Mesothelial cell of epicardium (in vitro differentiated cells): ENCODE measurements at regions not wholly inside any gene's neighbourhood (a gene's known extent, or its start where the extent isn't known, plus 50 kb on each side); places are given as distances from the start of the nearest gene placed in this dataset.

Source experiments
- DNase-seq, 2 experiments: peaks; one replicate each; pipeline ENCODE4 v3.0.0; 2021; ENCODE audit warnings: low spot score in 2 of 2; ENCODE audit not compliant: unreplicated experiment in 2 of 2
- H3K27ac Mint-ChIP-seq: 2 replicates; pipeline ENCODE4 v1.8.0; 2021; ENCODE audit warnings: mixed read lengths
- H3K27me3 Mint-ChIP-seq: 2 replicates; pipeline ENCODE4 v1.8.0; 2021; ENCODE audit warnings: low read depth, mixed read lengths
- H3K36me3 Mint-ChIP-seq: 2 replicates; pipeline ENCODE4 v1.8.0; 2021; ENCODE audit warnings: mixed read lengths
- H3K4me1 Mint-ChIP-seq: 2 replicates; pipeline ENCODE4 v1.8.0; 2021; ENCODE audit warnings: mixed read lengths
- H3K4me3 Mint-ChIP-seq: 2 replicates; pipeline ENCODE4 v1.8.0; 2021; ENCODE audit warnings: mild to moderate bottlenecking, moderate library complexity, mixed read lengths
- H3K9me3 Mint-ChIP-seq: 2 replicates; pipeline ENCODE4 v1.8.0; 2021; ENCODE audit warnings: mixed read lengths
- TF ChIP-seq, protein P1 (sequence below): fragments of 200-600 bp; sonication (generic); IDR thresholded peaks from one replicate; pipeline ENCODE4 v1.5.0; 2021; ENCODE audit warnings: antibody characterized with exemption; ENCODE audit not compliant: unreplicated experiment

DNA sequence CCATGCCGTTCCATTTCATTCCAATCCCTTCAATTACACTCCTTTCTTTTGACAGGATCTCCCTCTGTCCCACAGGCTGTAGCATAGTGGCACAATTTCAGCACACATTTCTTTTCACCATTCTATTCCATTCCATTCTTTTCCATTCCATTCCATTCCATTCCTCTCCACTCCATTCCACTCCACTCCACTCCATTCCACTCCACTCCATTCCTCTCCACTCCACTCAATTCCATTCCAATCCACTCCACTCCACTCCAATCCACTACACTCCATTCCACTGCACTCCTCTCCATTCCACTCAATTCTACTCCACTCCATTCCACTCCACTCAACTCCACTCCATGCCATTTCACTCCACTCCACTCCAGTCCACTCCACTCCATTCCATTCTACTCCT, 1495.1 kb downstream of the TSPY10 start:
- no peak for DNase-seq
- H3K27ac Mint-ChIP-seq = no peak overlapping the region
- H3K9me3 Mint-ChIP-seq = peaks cover 33% of the 10 kb centered on the region
- no peaks in the 10 kb centered on the region for H3K4me1 Mint-ChIP-seq
- TF ChIP-seq, protein P1, sequence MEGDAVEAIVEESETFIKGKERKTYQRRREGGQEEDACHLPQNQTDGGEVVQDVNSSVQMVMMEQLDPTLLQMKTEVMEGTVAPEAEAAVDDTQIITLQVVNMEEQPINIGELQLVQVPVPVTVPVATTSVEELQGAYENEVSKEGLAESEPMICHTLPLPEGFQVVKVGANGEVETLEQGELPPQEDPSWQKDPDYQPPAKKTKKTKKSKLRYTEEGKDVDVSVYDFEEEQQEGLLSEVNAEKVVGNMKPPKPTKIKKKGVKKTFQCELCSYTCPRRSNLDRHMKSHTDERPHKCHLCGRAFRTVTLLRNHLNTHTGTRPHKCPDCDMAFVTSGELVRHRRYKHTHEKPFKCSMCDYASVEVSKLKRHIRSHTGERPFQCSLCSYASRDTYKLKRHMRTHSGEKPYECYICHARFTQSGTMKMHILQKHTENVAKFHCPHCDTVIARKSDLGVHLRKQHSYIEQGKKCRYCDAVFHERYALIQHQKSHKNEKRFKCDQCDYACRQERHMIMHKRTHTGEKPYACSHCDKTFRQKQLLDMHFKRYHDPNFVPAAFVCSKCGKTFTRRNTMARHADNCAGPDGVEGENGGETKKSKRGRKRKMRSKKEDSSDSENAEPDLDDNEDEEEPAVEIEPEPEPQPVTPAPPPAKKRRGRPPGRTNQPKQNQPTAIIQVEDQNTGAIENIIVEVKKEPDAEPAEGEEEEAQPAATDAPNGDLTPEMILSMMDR = no peak
- H3K36me3 Mint-ChIP-seq = peaks cover 1% of the 10 kb centered on the region
- H3K4me3 Mint-ChIP-seq = no peak overlapping the region
- H3K27me3 Mint-ChIP-seq = no peaks in the 10 kb centered on the region

DNA sequence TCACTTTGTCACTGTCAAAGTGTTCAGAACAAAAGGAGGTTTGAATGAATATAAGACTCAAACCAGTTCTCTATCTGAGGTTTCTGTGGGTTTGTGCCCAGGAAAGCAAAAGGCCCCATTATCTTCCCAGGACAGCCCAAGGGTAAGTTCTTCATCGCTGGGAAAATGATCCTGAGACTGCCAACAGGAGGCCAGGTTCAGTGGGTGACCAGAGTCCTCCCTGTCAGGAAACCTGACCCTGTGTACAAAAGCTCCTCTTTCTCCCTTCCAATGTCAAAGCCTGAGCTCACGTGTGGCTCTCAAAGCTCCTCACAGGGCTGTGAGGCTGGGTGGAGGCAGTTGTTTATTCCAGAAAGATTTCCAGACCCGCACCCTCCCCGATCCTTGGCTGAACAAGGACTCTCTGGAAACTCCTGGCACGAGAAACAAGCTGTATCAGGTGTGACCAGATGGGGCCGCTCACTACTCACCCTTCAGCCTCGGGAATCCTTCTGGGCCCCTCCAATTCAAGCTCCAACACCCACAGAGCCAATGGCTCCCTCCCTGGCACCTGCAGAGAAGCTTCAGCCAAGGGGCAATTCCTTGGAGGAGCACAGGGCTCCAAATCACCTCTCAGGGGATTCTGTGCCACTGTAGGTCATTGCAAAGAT, 1516.7 kb downstream of the TSPY10 start:
- Mint-ChIP-seq H3K27ac (no peak overlapping the region), H3K4me1 (no peaks in the 10 kb centered on the region)
- TF ChIP-seq, protein P1 = no peak

GRCh38 chrY:11063486-11063885, 1535.8 kb downstream of the TSPY10 start:
- DNase-seq = no peak
- Mint-ChIP-seq H3K27ac (no peak overlapping the region), H3K4me1 (no peaks in the 10 kb centered on the region), H3K4me3 (no peak overlapping the region), H3K9me3 (no peaks in the 10 kb centered on the region), H3K27me3 (no peaks in the 10 kb centered on the region), H3K36me3 (no peaks in the 10 kb centered on the region)
- TF ChIP-seq, protein P1 = no peak

More for the DNA sequence above, 1516.7 kb downstream of the TSPY10 start:
- no peak for DNase-seq
- Mint-ChIP-seq H3K4me3 (no peak overlapping the region), H3K9me3 (peaks cover 12% of the 10 kb centered on the region), H3K36me3 (no peaks in the 10 kb centered on the region), H3K27me3 (no peaks in the 10 kb centered on the region)

DNA sequence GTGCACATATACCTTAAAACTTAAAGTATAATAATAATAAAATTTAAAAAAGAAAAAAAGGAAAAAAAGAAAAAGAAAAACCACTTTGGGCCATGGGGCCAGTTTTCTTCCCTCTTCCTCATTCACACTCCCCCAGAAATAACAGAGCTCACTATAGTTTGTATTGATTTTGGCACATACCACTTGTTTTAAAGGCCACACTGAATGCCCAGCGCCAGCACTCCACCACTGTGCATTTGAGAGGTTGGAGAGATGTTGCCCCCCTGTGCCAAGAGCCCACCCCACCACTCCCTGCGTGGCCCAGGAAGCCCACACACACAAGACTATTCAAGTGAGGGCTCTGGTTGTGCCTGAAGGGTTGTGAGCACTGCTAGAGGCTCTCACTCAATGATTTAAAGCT, 1536.3 kb downstream of the TSPY10 start:
- H3K4me1 Mint-ChIP-seq = no peaks in the 10 kb centered on the region
- H3K9me3 Mint-ChIP-seq = no peaks in the 10 kb centered on the region
- TF ChIP-seq, protein P1 = no peak
- no peak overlapping the region for H3K4me3 Mint-ChIP-seq
- no peaks in the 10 kb centered on the region for H3K27me3 Mint-ChIP-seq
- no peak for DNase-seq
- no peak overlapping the region for H3K27ac Mint-ChIP-seq
- no peaks in the 10 kb centered on the region for H3K36me3 Mint-ChIP-seq

GRCh38 chrY:11064376-11064775, 1536.7 kb downstream of the TSPY10 start:
- Mint-ChIP-seq H3K27me3 (no peaks in the 10 kb centered on the region), H3K4me1 (no peaks in the 10 kb centered on the region), H3K4me3 (no peak overlapping the region), H3K9me3 (no peaks in the 10 kb centered on the region), H3K36me3 (no peaks in the 10 kb centered on the region), H3K27ac (no peak overlapping the region)
- no peak for DNase-seq
- TF ChIP-seq, protein P1 = no peak

DNA sequence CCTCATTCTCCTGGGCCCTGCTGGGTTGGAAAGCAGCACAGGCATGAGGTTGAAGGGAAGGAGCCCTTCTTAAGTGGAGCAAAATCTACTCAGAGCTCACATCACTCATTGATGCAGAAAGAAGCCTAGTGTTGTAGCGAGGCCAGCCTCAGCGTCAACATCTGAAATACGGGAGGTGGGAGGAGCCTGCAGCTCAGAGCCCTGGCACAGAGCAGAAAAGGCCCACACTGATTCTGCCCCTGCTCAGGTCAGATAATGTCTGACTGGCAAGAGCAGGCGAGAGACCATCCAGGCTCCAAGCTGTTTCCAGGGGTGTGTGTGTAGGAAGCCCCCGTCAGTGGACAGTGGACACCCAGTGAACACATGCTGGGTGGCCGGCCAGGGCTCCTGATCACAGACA, 1541.6 kb downstream of the TSPY10 start:
- Mint-ChIP-seq H3K27me3 (no peaks in the 10 kb centered on the region), H3K4me3 (no peak overlapping the region), H3K4me1 (no peaks in the 10 kb centered on the region), H3K27ac (no peak overlapping the region), H3K9me3 (no peaks in the 10 kb centered on the region), H3K36me3 (no peaks in the 10 kb centered on the region)
- DNase-seq = no peak
- TF ChIP-seq, protein P1 = no peak
